ENCODE measurements at regions not wholly inside any gene's neighbourhood (a gene's known extent, or its start where the extent isn't known, plus 50 kb on each side); places are given as distances from the start of the nearest gene placed in this dataset.
"Not testable (repeated sequence)": the region's sequence is repeated elsewhere in the genome, so short reads cannot be mapped to it uniquely, and the experiment has no call there.

DNA sequence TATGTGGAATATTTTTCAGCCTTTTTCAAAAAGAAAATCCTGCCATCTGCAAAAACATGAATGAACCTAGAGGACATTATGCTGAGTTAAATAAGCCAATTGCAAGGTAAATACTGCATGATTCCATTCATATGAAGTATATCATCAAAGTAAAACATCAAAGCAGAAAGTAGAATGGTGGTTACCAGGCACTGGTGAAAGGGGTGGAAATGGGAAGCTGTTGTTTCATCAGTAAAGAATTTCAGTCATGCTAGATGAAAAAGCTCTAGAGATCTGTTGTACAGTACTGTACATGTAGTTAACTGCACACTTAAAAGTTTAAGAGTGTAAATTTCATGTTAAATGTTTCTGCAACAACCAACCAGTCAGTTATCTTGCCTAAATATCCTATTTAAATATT, 196.8 kb upstream of the ADGRL3 start:
- TF ChIP-seq CTCF (IDR thresholded peaks at IDR 0.05) (no peak), EP300 (IDR thresholded peaks at IDR 0.05) (no peak), POLR2A (IDR thresholded peaks at IDR 0.05) (no peak)
- Histone ChIP-seq H3K9me3 (peaks cover 0 to 17% (median 0%) of the 10 kb centered on the region in 4 donors), H3K27ac (no peak overlapping the region), H3K4me1 (no peaks in the 10 kb centered on the region), H3K36me3 (no peaks in the 10 kb centered on the region), H3K27me3 (no peaks in the 10 kb centered on the region), H3K4me3 (no peak overlapping the region)
- DNase-seq (ENCODE audit: low spot score in 2 of 2), result no peak

GRCh38 chr4:61004651-61005170, 195.4 kb upstream of the ADGRL3 start:
- Histone ChIP-seq H3K36me3 (no peaks in the 10 kb centered on the region), H3K4me3 (no peak overlapping the region), H3K27me3 (no peaks in the 10 kb centered on the region), H3K9me3 (peaks cover 0 to 17% (median 0%) of the 10 kb centered on the region in 4 donors), H3K27ac (no peak overlapping the region), H3K4me1 (no peaks in the 10 kb centered on the region)
- TF ChIP-seq POLR2A (IDR thresholded peaks at IDR 0.05), result no peak
- TF ChIP-seq CTCF (IDR thresholded peaks at IDR 0.05), result no peak
- no peak for TF ChIP-seq EP300 (IDR thresholded peaks at IDR 0.05)
- WGBS, 2 donors, result 60 to 73% methylated on average over 1 of the region's 1 CpG
- no peak for DNase-seq (ENCODE audit: low spot score in 2 of 2)

DNA sequence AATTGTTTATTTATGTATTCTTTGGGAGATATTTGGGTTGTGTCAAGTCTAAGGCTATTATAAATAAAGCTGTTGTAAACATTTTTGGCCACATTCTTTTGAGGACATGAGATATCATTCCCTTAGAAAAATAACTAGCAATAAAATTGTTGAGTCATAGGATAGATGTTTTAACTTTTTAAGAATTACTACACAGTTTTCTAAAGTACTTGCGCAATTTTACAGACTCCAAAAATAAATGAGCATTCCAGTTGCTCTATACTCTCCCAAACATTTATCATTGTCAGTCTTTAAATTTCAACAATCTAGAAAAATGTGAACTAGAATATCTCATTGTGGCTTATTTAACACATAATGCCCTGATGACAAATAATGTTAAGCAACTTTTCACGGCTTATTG, 189.1 kb upstream of the ADGRL3 start:
- no peak for TF ChIP-seq EP300 (IDR thresholded peaks at IDR 0.05)
- no peak for TF ChIP-seq CTCF (IDR thresholded peaks at IDR 0.05)
- TF ChIP-seq POLR2A (IDR thresholded peaks at IDR 0.05), result no peak
- 93 to 98% methylated on average over 2 of the region's 2 CpGs for WGBS, 2 donors
- H3K27ac ChIP-seq, result no peak overlapping the region
- peaks cover 0 to 4% (median 0%) of the 10 kb centered on the region in 4 donors for H3K9me3 ChIP-seq
- no peaks in the 10 kb centered on the region for H3K4me1 ChIP-seq
- H3K4me3 ChIP-seq, result no peak overlapping the region
- DNase-seq (ENCODE audit: low spot score in 2 of 2), result no peak
- H3K36me3 ChIP-seq, result no peaks in the 10 kb centered on the region
- no peaks in the 10 kb centered on the region for H3K27me3 ChIP-seq

DNA sequence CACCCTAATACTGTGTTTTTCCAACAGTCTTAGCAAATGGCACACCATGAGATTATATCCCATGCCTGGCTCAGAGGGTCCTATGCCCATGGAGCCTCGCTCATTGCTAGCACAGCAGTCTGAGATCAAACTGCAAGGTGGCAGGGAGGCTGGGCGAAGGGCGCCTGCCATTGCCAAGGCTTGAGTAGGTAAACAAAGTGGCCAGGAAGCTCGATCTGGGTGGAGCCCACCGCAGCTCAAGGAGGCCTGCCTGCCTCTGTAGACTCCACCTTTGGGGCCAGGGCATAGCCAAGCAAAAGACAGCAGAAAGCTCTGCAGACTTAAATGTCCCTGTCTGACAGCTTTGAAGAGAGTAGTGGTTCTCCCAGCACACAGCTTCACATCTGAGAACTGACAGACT, 188.2 kb upstream of the ADGRL3 start:
- not testable (repeated sequence) for H3K36me3 ChIP-seq; DNase-seq (ENCODE audit: low spot score in 2 of 2); H3K9me3 ChIP-seq; H3K27ac ChIP-seq; H3K4me1 ChIP-seq; H3K4me3 ChIP-seq; H3K27me3 ChIP-seq
- WGBS, 2 donors, result 91 to 95% methylated on average over 5 of the region's 5 CpGs

- no peak for TF ChIP-seq POLR2A (IDR thresholded peaks at IDR 0.05)
- TF ChIP-seq CTCF (IDR thresholded peaks at IDR 0.05), result no peak
- no peak for TF ChIP-seq EP300 (IDR thresholded peaks at IDR 0.05)
- DNase-seq (ENCODE audit: low spot score in 2 of 2), result no peak
- Histone ChIP-seq H3K36me3 (no peaks in the 10 kb centered on the region), H3K9me3 (no peaks in the 10 kb centered on the region), H3K27me3 (no peaks in the 10 kb centered on the region), H3K27ac (no peak overlapping the region), H3K4me1 (no peaks in the 10 kb centered on the region), H3K4me3 (no peak overlapping the region)
- WGBS, 2 donors, result 83 to 88% methylated on average over 2 of the region's 2 CpGs
Observed at GRCh38 chr4:61024610-61025009, 175.5 kb upstream of the ADGRL3 start.

GRCh38 chr4:61027939-61028338, 172.2 kb upstream of the ADGRL3 start:
- Histone ChIP-seq H3K4me1 (no peaks in the 10 kb centered on the region), H3K27me3 (no peaks in the 10 kb centered on the region), H3K9me3 (no peaks in the 10 kb centered on the region), H3K36me3 (no peaks in the 10 kb centered on the region), H3K4me3 (no peak overlapping the region), H3K27ac (no peak overlapping the region)
- TF ChIP-seq EP300 (IDR thresholded peaks at IDR 0.05) (no peak), POLR2A (IDR thresholded peaks at IDR 0.05) (no peak), CTCF (IDR thresholded peaks at IDR 0.05) (no peak)
- no peak for DNase-seq (ENCODE audit: low spot score in 2 of 2)

All from tibial nerve (tissue), 4 donors.